Calu3 (cell line): ENCODE measurements at regions not wholly inside any gene's neighbourhood (a gene's known extent, or its start where the extent isn't known, plus 50 kb on each side); places are given as distances from the start of the nearest gene placed in this dataset.
A peak's percentile ranks its signal among the peaks of the same experiment; 100 is the strongest.

Experiments used
- BruUV-seq: library from RNA; stranded (reverse); fragments of 400-500 nt; replicated peaks from 2 replicates; lab custom pipeline; 2021; lab: Mats Ljungman, UMichigan
- CTCF ChIA-PET: fragments of 300-600 bp; sonication (Branson Sonifier 250); formaldehyde crosslinking; loops from one replicate; lab custom pipeline; 2022; ENCODE audit warnings: antibody characterized with exemption; lab: Charles Lee
- DNase-seq: peaks from one replicate; pipeline ENCODE4 v3.0.0; 2022
- H3K27ac Mint-ChIP-seq: one replicate; pipeline ENCODE4 v1.8.0; 2022; ENCODE audit warnings: mixed read lengths; ENCODE audit not compliant: unreplicated experiment
- H3K27me3 Mint-ChIP-seq: one replicate; pipeline ENCODE4 v1.8.0; 2022; ENCODE audit warnings: mixed read lengths; ENCODE audit not compliant: unreplicated experiment
- H3K36me3 Mint-ChIP-seq: one replicate; pipeline ENCODE4 v1.8.0; 2022; ENCODE audit warnings: mild to moderate bottlenecking, moderate library complexity, mixed read lengths; ENCODE audit not compliant: insufficient read depth, unreplicated experiment
- H3K4me1 Mint-ChIP-seq: one replicate; pipeline ENCODE4 v1.8.0; 2022; ENCODE audit warnings: mild to moderate bottlenecking, low read depth, mixed read lengths; ENCODE audit not compliant: unreplicated experiment
- H3K4me3 Mint-ChIP-seq: one replicate; pipeline ENCODE4 v1.8.0; 2022; ENCODE audit warnings: mild to moderate bottlenecking, low read depth, moderate library complexity, mixed read lengths; ENCODE audit not compliant: unreplicated experiment
- H3K9me3 Mint-ChIP-seq: one replicate; pipeline ENCODE4 v1.8.0; 2022; ENCODE audit warnings: low read depth, mixed read lengths; ENCODE audit not compliant: unreplicated experiment
- CTCF ChIP-seq: fragments of 200-600 bp; IDR thresholded peaks from one replicate; pipeline ENCODE4 v1.8.0; 2022; ENCODE audit warnings: antibody characterized with exemption; ENCODE audit not compliant: unreplicated experiment
- intact Hi-C: fragments of 100-400 bp; cut with micrococcal nuclease; formaldehyde crosslinking; loops from one replicate; pipeline ENCODE4 v1.10.0; 2022; ENCODE audit not compliant: unreplicated experiment

- DNase-seq, result no peak
- Mint-ChIP-seq H3K27ac (no peak overlapping the region), H3K9me3 (no peaks in the 10 kb centered on the region), H3K4me3 (no peak overlapping the region), H3K27me3 (no peaks in the 10 kb centered on the region), H3K4me1 (peaks cover 22% of the 10 kb centered on the region), H3K36me3 (no peaks in the 10 kb centered on the region)
- intact Hi-C loops, result loop anchor here (10.0 kb wide), 1 partner anchor 146 kb away; no protein-coding TSS in a partner anchor
- CTCF ChIA-PET, result interaction anchor here (0.6 kb wide), 1 partner anchor 76 kb away, joined by 4 read pairs; no protein-coding TSS in a partner anchor
- no TSS peak for BruUV-seq
- TF ChIP-seq CTCF, result no peak
These were observed 903.7 kb downstream of the EPHA3 start for GRCh38 chr3:90011131-90011530.

- no peak for TF ChIP-seq CTCF
- BruUV-seq, result no TSS peak
- Mint-ChIP-seq H3K36me3 (no peaks in the 10 kb centered on the region), H3K27me3 (no peaks in the 10 kb centered on the region), H3K9me3 (no peaks in the 10 kb centered on the region), H3K4me1 (peaks cover 27% of the 10 kb centered on the region), H3K4me3 (no peak overlapping the region), H3K27ac (no peak overlapping the region)
- intact Hi-C loops, result loop anchor here (10.0 kb wide), 1 partner anchor 147 kb away; no protein-coding TSS in a partner anchor
- CTCF ChIA-PET, result interaction anchor here (0.6 kb wide), 1 partner anchor 76 kb away, joined by 4 read pairs; no protein-coding TSS in a partner anchor
- no peak for DNase-seq
These were observed 904.2 kb downstream of the EPHA3 start for GRCh38 chr3:90011596-90011995.

GRCh38 chr3:90011996-90012395 lies 904.6 kb downstream of the EPHA3 start:
- H3K27ac Mint-ChIP-seq, result no peak overlapping the region
- no peak for TF ChIP-seq CTCF
- no TSS peak for BruUV-seq
- no peak for DNase-seq
- H3K9me3 Mint-ChIP-seq, result no peaks in the 10 kb centered on the region
- H3K36me3 Mint-ChIP-seq, result no peaks in the 10 kb centered on the region
- CTCF ChIA-PET, result interaction anchor here (0.6 kb wide), 1 partner anchor 76 kb away, joined by 4 read pairs; no protein-coding TSS in a partner anchor
- no peak overlapping the region for H3K4me3 Mint-ChIP-seq
- H3K4me1 Mint-ChIP-seq, result peaks cover 29% of the 10 kb centered on the region
- no peaks in the 10 kb centered on the region for H3K27me3 Mint-ChIP-seq
- intact Hi-C loops, result loop anchor here (10.0 kb wide), 1 partner anchor 147 kb away; no protein-coding TSS in a partner anchor

- no peaks in the 10 kb centered on the region for H3K36me3 Mint-ChIP-seq
- DNase-seq, result peak; percentile 2
- peaks cover 18% of the 10 kb centered on the region for H3K4me1 Mint-ChIP-seq
- intact Hi-C loops, result loop anchor here (10.0 kb wide), 1 partner anchor 151 kb away; no protein-coding TSS in a partner anchor
- TF ChIP-seq CTCF, result no peak
- BruUV-seq, result no TSS peak
- H3K9me3 Mint-ChIP-seq, result no peaks in the 10 kb centered on the region
- H3K27ac Mint-ChIP-seq, result peak overlapping the region; percentile 52
- no peak overlapping the region for H3K4me3 Mint-ChIP-seq
- CTCF ChIA-PET, result interaction anchor here (0.7 kb wide), 1 partner anchor 230 kb away, joined by 3 read pairs; no protein-coding TSS in a partner anchor
- H3K27me3 Mint-ChIP-seq, result no peaks in the 10 kb centered on the region
These were observed 908.4 kb downstream of the EPHA3 start for GRCh38 chr3:90015688-90016356.
